IMR-90 (cell line): ENCODE measurements at regions not wholly inside any gene's neighbourhood (a gene's known extent, or its start where the extent isn't known, plus 50 kb on each side); places are given as distances from the start of the nearest gene placed in this dataset.

Experiments
- BHLHE40 ChIP-seq: fragments of 150-350 bp; IDR thresholded peaks from 2 replicates; pipeline ENCODE4 v1.6.1; 2016; ENCODE audit warnings: mild to moderate bottlenecking, low read depth, low read length
- CEBPB ChIP-seq: IDR thresholded peaks from 2 replicates; pipeline ENCODE4 v1.6.1; 2012; ENCODE audit warnings: low read depth, low read length, improper control_type of control experiment
- CHD1 ChIP-seq: IDR thresholded peaks from 2 replicates; pipeline ENCODE4 v1.6.1; 2012; ENCODE audit warnings: low read depth, low read length, improper control_type of control experiment
- MAFK ChIP-seq: IDR thresholded peaks from 2 replicates; pipeline ENCODE4 v1.6.1; 2012; ENCODE audit warnings: low read depth, low read length, improper control_type of control experiment
- MXI1 ChIP-seq: IDR thresholded peaks from 2 replicates; pipeline ENCODE4 v1.6.1; 2012; ENCODE audit warnings: low read depth, mild to moderate bottlenecking, low read length, moderate library complexity, borderline replicate concordance
- POLR2A ChIP-seq: IDR thresholded peaks from 2 replicates; pipeline ENCODE4 v1.6.1; 2012; ENCODE audit warnings: mild to moderate bottlenecking, low read depth, low read length
- RAD21 ChIP-seq: IDR thresholded peaks from 2 replicates; pipeline ENCODE4 v1.6.1; 2012; ENCODE audit warnings: low read length, improper control_type of control experiment
- RCOR1 ChIP-seq: IDR thresholded peaks from 2 replicates; pipeline ENCODE4 v1.6.1; 2012; ENCODE audit warnings: mild to moderate bottlenecking, low read length, improper control_type of control experiment; ENCODE audit not compliant: insufficient replicate concordance
- RFX5 ChIP-seq: IDR thresholded peaks from 2 replicates; pipeline ENCODE4 v1.8.0; 2012; ENCODE audit warnings: low read depth, mild to moderate bottlenecking, low read length, moderate library complexity
- SMC3 ChIP-seq: fragments of 150-350 bp; IDR thresholded peaks from 2 replicates; pipeline ENCODE4 v1.6.1; 2016; ENCODE audit warnings: low read depth, mild to moderate bottlenecking, antibody characterized with exemption, low read length, moderate library complexity
- TF ChIP-seq, protein P1 (sequence below): conservative IDR thresholded peaks from 2 replicates; pipeline ENCODE4 v1.5.1; 2012; ENCODE audit warnings: mild to moderate bottlenecking, low read depth, low read length, improper control_type of control experiment
- TF ChIP-seq, protein P2 (sequence below): fragments of 150-350 bp; IDR thresholded peaks from 2 replicates; pipeline ENCODE4 v1.6.1; 2017; ENCODE audit warnings: mild to moderate bottlenecking, antibody characterized with exemption, low read length, low read depth

DNA sequence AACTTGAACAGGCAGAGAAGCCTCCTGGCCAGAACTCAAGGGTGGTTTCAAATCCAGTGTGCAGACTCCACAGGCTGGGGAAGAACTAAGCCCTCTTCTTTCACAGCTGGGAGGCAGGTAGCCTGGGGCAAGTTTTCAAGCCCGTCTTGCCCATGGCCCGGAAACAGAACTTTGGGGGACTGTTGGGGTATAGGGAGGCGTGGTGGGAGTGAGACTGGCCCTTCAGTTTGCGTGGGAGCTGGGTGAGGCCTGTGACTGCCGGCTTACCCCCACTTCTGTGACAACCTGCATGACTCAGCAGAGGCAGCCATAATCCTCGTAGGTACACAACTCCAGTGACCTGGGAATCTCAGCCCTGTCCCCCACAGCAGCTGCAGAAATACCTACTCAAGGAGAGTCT lies 1125.7 kb downstream of the HACE1 start:
- no peak for TF ChIP-seq POLR2A
- TF ChIP-seq, protein P1, sequence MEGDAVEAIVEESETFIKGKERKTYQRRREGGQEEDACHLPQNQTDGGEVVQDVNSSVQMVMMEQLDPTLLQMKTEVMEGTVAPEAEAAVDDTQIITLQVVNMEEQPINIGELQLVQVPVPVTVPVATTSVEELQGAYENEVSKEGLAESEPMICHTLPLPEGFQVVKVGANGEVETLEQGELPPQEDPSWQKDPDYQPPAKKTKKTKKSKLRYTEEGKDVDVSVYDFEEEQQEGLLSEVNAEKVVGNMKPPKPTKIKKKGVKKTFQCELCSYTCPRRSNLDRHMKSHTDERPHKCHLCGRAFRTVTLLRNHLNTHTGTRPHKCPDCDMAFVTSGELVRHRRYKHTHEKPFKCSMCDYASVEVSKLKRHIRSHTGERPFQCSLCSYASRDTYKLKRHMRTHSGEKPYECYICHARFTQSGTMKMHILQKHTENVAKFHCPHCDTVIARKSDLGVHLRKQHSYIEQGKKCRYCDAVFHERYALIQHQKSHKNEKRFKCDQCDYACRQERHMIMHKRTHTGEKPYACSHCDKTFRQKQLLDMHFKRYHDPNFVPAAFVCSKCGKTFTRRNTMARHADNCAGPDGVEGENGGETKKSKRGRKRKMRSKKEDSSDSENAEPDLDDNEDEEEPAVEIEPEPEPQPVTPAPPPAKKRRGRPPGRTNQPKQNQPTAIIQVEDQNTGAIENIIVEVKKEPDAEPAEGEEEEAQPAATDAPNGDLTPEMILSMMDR: no peak
- TF ChIP-seq CHD1: no peak
- no peak for TF ChIP-seq SMC3
- TF ChIP-seq MXI1: no peak
- TF ChIP-seq RFX5: no peak
- TF ChIP-seq RAD21: no peak
- no peak for TF ChIP-seq RCOR1
- no peak for TF ChIP-seq BHLHE40
- TF ChIP-seq, protein P2, sequence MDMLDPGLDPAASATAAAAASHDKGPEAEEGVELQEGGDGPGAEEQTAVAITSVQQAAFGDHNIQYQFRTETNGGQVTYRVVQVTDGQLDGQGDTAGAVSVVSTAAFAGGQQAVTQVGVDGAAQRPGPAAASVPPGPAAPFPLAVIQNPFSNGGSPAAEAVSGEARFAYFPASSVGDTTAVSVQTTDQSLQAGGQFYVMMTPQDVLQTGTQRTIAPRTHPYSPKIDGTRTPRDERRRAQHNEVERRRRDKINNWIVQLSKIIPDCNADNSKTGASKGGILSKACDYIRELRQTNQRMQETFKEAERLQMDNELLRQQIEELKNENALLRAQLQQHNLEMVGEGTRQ: no peak
- TF ChIP-seq CEBPB: no peak
- TF ChIP-seq MAFK: no peak
